DND-41 (cell line): ENCODE measurements at regions not wholly inside any gene's neighbourhood (a gene's known extent, or its start where the extent isn't known, plus 50 kb on each side); places are given as distances from the start of the nearest gene placed in this dataset.

Source experiments
- EZH2 ChIP-seq: IDR thresholded peaks from 3 replicates; pipeline ENCODE4 v1.6.1; 2012; ENCODE audit warnings: borderline replicate concordance, low read depth, mild to moderate bottlenecking, moderate library complexity, low read length, inconsistent platforms; ENCODE audit not compliant: severe bottlenecking
- TF ChIP-seq, protein P1 (sequence below): IDR thresholded peaks from 2 replicates; pipeline ENCODE4 v1.5.1; 2012; ENCODE audit warnings: borderline replicate concordance, low read length, moderate library complexity, mild to moderate bottlenecking; ENCODE audit not compliant: poor library complexity, severe bottlenecking; ENCODE audit errors: extremely low read depth

DNA sequence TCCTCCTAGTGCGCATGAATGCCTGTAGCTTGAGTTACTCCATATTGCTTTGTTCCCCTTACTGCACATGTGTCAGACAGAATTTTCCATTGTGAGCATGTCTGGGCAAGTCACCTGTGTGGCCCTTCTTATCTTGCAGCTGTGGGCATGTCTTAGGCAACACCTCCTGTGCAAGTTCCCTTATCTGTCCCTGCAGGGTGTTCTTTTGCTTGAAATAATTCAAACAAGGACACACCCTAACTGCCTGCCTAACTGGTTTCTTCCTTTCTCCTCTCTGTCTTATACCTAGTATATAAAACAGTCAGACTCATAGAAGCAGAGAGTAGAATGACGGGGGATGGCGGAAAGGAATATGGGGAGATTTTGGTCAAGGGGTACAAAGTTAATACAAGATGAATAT, 421.1 kb upstream of the SORCS1 start:
- TF ChIP-seq EZH2: no peak
- TF ChIP-seq, protein P1, sequence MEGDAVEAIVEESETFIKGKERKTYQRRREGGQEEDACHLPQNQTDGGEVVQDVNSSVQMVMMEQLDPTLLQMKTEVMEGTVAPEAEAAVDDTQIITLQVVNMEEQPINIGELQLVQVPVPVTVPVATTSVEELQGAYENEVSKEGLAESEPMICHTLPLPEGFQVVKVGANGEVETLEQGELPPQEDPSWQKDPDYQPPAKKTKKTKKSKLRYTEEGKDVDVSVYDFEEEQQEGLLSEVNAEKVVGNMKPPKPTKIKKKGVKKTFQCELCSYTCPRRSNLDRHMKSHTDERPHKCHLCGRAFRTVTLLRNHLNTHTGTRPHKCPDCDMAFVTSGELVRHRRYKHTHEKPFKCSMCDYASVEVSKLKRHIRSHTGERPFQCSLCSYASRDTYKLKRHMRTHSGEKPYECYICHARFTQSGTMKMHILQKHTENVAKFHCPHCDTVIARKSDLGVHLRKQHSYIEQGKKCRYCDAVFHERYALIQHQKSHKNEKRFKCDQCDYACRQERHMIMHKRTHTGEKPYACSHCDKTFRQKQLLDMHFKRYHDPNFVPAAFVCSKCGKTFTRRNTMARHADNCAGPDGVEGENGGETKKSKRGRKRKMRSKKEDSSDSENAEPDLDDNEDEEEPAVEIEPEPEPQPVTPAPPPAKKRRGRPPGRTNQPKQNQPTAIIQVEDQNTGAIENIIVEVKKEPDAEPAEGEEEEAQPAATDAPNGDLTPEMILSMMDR: no peak
